ENCODE measurements at regions not wholly inside any gene's neighbourhood (a gene's known extent, or its start where the extent isn't known, plus 50 kb on each side); places are given as distances from the start of the nearest gene placed in this dataset.
"Not testable (repeated sequence)": the region's sequence is repeated elsewhere in the genome, so short reads cannot be mapped to it uniquely, and the experiment has no call there.

DNA sequence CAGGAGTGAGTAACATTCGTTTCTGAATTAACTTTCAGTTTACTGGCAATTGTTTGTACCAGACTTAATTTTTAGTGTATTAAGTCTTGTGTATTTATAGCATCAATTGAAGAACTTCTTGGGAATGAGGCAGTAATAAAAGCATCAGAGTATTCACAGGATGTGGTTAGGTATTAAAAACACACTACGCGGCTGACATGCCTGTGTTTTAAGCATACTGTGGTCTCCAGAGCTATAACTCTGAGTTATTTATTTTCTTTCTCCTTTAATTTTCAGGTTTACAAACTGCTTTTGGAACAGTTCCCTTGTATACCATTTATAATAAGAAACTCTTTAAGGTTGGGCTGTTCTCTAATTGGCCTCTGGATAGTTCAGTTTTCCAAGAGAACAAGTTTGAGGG is 626.1 kb upstream of the NRG3 start:
- ATAC-seq (ENCODE audit: low read depth) (no peak), DNase-seq (ENCODE audit: low spot score) (no peak)
- H3K4me1 ChIP-seq (ENCODE audit: insufficient read depth, poor library complexity, severe bottlenecking), result no peaks in the 10 kb centered on the region
- no peak overlapping the region for H3K4me3 ChIP-seq (ENCODE audit: severe bottlenecking)
- TF ChIP-seq, protein P1, sequence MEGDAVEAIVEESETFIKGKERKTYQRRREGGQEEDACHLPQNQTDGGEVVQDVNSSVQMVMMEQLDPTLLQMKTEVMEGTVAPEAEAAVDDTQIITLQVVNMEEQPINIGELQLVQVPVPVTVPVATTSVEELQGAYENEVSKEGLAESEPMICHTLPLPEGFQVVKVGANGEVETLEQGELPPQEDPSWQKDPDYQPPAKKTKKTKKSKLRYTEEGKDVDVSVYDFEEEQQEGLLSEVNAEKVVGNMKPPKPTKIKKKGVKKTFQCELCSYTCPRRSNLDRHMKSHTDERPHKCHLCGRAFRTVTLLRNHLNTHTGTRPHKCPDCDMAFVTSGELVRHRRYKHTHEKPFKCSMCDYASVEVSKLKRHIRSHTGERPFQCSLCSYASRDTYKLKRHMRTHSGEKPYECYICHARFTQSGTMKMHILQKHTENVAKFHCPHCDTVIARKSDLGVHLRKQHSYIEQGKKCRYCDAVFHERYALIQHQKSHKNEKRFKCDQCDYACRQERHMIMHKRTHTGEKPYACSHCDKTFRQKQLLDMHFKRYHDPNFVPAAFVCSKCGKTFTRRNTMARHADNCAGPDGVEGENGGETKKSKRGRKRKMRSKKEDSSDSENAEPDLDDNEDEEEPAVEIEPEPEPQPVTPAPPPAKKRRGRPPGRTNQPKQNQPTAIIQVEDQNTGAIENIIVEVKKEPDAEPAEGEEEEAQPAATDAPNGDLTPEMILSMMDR (IDR thresholded peaks at IDR 0.05; ENCODE audit: poor library complexity, severe bottlenecking), result no peak
- no peaks in the 10 kb centered on the region for H3K9me3 ChIP-seq (ENCODE audit: severe bottlenecking)
- H3K27ac ChIP-seq (ENCODE audit: poor library complexity, severe bottlenecking), result no peak overlapping the region
- H3K27me3 ChIP-seq (ENCODE audit: insufficient read depth, poor library complexity, severe bottlenecking), result no peaks in the 10 kb centered on the region
- H3K36me3 ChIP-seq (ENCODE audit: low read depth), result no peaks in the 10 kb centered on the region

DNA sequence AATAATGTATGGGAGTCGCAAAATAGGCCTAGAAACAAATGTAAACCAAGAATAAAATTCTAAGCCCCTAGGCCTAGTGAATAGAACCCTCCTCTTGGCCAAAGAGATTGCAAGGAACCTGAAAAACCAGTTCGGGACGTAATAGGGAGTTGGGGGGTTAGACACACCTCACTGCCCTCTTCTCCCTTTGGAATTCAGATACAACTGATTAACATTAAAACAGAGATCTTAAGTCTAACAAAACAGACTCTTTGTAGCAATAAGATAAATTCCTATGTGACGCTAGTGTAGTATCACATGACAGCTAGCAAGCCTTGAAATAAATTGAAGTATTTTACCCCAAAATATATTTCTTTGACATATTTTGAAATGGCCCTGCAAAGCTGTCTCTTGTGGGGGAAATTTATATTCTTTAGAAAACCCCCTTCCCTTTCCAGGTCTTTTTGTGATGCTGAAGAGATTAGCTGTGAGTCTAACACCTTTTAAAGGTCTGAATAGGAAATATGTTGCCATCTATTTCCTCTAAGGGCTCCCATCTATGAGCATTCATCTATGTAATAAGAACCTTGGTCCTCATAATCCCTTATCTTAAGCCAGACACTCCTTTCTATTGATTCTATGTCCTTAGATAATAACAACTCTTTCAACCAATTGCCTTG is 623.4 kb upstream of the NRG3 start:
- H3K27me3 ChIP-seq (ENCODE audit: insufficient read depth, poor library complexity, severe bottlenecking), result no peaks in the 10 kb centered on the region
- DNase-seq (ENCODE audit: low spot score), result no peak
- H3K4me3 ChIP-seq (ENCODE audit: severe bottlenecking), result no peak overlapping the region
- no peaks in the 10 kb centered on the region for H3K36me3 ChIP-seq (ENCODE audit: low read depth)
- H3K27ac ChIP-seq (ENCODE audit: poor library complexity, severe bottlenecking), result no peak overlapping the region
- no peaks in the 10 kb centered on the region for H3K9me3 ChIP-seq (ENCODE audit: severe bottlenecking)
- no peaks in the 10 kb centered on the region for H3K4me1 ChIP-seq (ENCODE audit: insufficient read depth, poor library complexity, severe bottlenecking)
- TF ChIP-seq, protein P1 (IDR thresholded peaks at IDR 0.05; ENCODE audit: poor library complexity, severe bottlenecking), result no peak
- ATAC-seq (ENCODE audit: low read depth), result no peak

DNA sequence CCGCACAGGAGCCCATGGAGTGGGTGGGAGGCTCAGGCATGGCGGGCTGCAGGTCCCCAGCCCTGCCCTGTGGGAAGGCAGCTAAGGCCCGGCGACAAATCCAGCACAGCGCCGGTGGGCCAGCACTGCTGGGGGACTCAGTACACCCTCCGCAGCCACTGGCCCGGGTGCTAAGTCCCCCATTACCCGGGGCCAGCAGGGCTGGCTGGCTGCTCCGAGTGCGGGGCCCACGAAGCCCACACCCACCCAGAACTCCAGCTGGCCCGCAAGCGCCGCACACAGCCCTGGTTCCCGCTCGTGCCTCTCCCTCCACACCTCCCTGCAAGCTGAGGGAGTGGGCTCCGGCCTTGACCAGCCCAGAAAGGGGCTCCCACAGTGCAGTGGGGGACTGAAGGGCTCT is 610.0 kb upstream of the NRG3 start:
- not testable (repeated sequence) for H3K36me3 ChIP-seq (ENCODE audit: low read depth); H3K4me1 ChIP-seq (ENCODE audit: insufficient read depth, poor library complexity, severe bottlenecking); H3K27ac ChIP-seq (ENCODE audit: poor library complexity, severe bottlenecking); H3K9me3 ChIP-seq (ENCODE audit: severe bottlenecking); DNase-seq (ENCODE audit: low spot score); ATAC-seq (ENCODE audit: low read depth); H3K27me3 ChIP-seq (ENCODE audit: insufficient read depth, poor library complexity, severe bottlenecking); H3K4me3 ChIP-seq (ENCODE audit: severe bottlenecking)

DNA sequence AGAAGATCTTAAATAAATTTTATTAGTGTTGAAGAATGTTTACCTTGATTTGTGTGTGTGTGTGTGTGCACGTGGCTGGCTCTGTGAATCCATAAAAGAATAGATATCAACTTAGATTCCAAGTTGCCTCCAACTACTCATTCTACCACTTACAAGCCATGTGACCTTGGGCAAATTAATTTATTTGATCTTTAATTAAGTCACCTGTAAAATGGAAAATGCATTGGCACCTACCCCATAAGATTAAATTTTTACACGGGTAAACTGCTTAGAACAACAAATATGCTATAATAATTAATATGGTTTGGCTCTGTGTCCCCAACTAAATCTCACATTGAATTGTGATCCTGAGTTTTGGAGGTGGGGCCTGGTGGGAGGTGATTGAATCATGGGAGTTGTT is 604.9 kb upstream of the NRG3 start:
- Histone ChIP-seq H3K4me3 (ENCODE audit: severe bottlenecking) (no peak overlapping the region), H3K9me3 (ENCODE audit: severe bottlenecking) (peaks cover 3% of the 10 kb centered on the region), H3K27me3 (ENCODE audit: insufficient read depth, poor library complexity, severe bottlenecking) (no peaks in the 10 kb centered on the region), H3K36me3 (ENCODE audit: low read depth) (no peaks in the 10 kb centered on the region), H3K27ac (ENCODE audit: poor library complexity, severe bottlenecking) (no peak overlapping the region), H3K4me1 (ENCODE audit: insufficient read depth, poor library complexity, severe bottlenecking) (no peaks in the 10 kb centered on the region)
- ATAC-seq (ENCODE audit: low read depth), result no peak
- DNase-seq (ENCODE audit: low spot score), result no peak
- TF ChIP-seq, protein P1 (IDR thresholded peaks at IDR 0.05; ENCODE audit: poor library complexity, severe bottlenecking), result no peak

DNA sequence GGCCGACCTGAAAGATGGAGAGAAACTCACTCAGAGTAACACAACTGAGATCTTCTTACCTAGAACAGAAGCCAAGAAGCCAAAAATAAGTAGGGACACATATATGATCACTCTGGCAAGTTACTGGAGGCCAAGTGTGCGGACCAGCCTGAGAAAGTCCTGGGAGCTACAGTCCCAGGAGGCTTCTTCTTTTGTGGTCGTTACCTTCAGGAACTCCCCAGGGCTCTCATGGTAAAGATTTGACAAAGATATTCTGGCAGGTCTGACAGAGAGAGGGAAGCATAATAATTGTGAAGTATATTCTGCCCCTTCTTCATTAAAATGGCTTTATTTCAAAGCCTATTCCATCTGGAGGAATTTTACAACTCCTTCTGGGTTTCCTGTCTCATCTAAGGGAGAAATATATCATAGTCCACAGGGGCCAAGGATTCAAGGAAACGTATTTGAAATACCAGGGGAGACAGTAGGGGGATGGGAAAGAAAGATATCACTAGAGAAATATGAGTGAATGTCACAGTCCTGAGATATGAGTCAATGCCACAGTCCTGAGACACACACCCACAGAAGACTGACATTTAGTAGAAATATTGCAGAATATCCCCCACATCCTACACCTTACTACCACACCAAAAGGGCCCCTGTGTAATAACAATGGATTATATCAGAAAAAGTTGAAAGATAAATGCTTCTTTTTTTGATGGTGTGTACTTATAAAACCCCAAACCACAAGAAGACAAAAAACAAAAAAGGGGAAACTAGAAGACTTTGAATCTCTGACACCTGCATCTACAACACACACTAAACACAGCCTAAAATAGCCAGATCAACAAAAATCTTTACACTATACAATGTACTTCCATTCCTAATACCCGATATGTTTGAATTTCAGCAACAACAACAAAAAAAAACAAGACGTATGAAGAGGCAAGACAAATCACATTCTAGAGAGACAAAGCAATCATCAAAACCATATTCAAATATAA is 594.2 kb upstream of the NRG3 start:
- H3K9me3 ChIP-seq (ENCODE audit: severe bottlenecking), result no peaks in the 10 kb centered on the region
- no peak for ATAC-seq (ENCODE audit: low read depth)
- H3K27ac ChIP-seq (ENCODE audit: poor library complexity, severe bottlenecking), result no peak overlapping the region

More for the DNA sequence above, 594.2 kb upstream of the NRG3 start:
- H3K36me3 ChIP-seq (ENCODE audit: low read depth), result no peaks in the 10 kb centered on the region
- H3K4me3 ChIP-seq (ENCODE audit: severe bottlenecking), result no peak overlapping the region
- no peak for DNase-seq (ENCODE audit: low spot score)
- no peaks in the 10 kb centered on the region for H3K4me1 ChIP-seq (ENCODE audit: insufficient read depth, poor library complexity, severe bottlenecking)
- TF ChIP-seq, protein P1 (IDR thresholded peaks at IDR 0.05; ENCODE audit: poor library complexity, severe bottlenecking), result no peak
- no peaks in the 10 kb centered on the region for H3K27me3 ChIP-seq (ENCODE audit: insufficient read depth, poor library complexity, severe bottlenecking)

Data from RWPE2 (cell line).